ENCODE measurements at regions not wholly inside any gene's neighbourhood (a gene's known extent, or its start where the extent isn't known, plus 50 kb on each side); places are given as distances from the start of the nearest gene placed in this dataset.

GRCh38 chr14:98162856-98163805 is 1108.9 kb downstream of the BCL11B start:
- TF ChIP-seq AFF4 (CRISPR knock-in tag; IDR thresholded peaks at IDR 0.05; ENCODE audit: borderline replicate concordance): no peak
- no peak for TF ChIP-seq CTCF (IDR thresholded peaks at IDR 0.05)
- TF ChIP-seq MAX (CRISPR knock-in tag; IDR thresholded peaks at IDR 0.05): no peak
- TF ChIP-seq NR3C1 (CRISPR knock-in tag; conservative IDR thresholded peaks at IDR 0.05; ENCODE audit: low read depth): no peak
- TF ChIP-seq TCF7 (CRISPR knock-in tag; IDR thresholded peaks at IDR 0.05; ENCODE audit: low read depth): no peak
- no peak for TF ChIP-seq E2F1 (CRISPR knock-in tag; IDR thresholded peaks at IDR 0.05)
- no peak for TF ChIP-seq FOXJ3 (CRISPR knock-in tag; IDR thresholded peaks at IDR 0.05; ENCODE audit: borderline replicate concordance)
- no peak for TF ChIP-seq MYBL2 (CRISPR knock-in tag; IDR thresholded peaks at IDR 0.05)
- TF ChIP-seq FOXP4 (CRISPR knock-in tag; IDR thresholded peaks at IDR 0.05): no peak
- TF ChIP-seq FOXP1 (CRISPR knock-in tag; IDR thresholded peaks at IDR 0.05; ENCODE audit: borderline replicate concordance): no peak
- no peak for TF ChIP-seq ATF3 (CRISPR knock-in tag; conservative IDR thresholded peaks at IDR 0.05)
- no peak for TF ChIP-seq ZSCAN18 (CRISPR knock-in tag; IDR thresholded peaks at IDR 0.05)
- TF ChIP-seq ZNF121 (CRISPR knock-in tag; IDR thresholded peaks at IDR 0.05): no peak
- TF ChIP-seq NR2C2 (CRISPR knock-in tag; IDR thresholded peaks at IDR 0.05): no peak

All from WTC11 (cell line).